ENCODE measurements at regions not wholly inside any gene's neighbourhood (a gene's known extent, or its start where the extent isn't known, plus 50 kb on each side); places are given as distances from the start of the nearest gene placed in this dataset.

- TF ChIP-seq CTCF (IDR thresholded peaks at IDR 0.05) (no peak), POLR2A (IDR thresholded peaks at IDR 0.05) (no peak)
These were observed 233.4 kb downstream of the TEX36 start for GRCh38 chr10:125449571-125449970.

All from adrenal gland (tissue), 5 donors.